Activated CD8-positive, alpha-beta T cell treated with anti-CD3 and anti-CD28 coated beads for 36 hours (primary cell): ENCODE measurements at regions not wholly inside any gene's neighbourhood (a gene's known extent, or its start where the extent isn't known, plus 50 kb on each side); places are given as distances from the start of the nearest gene placed in this dataset.
"Not testable (repeated sequence)": the region's sequence is repeated elsewhere in the genome, so short reads cannot be mapped to it uniquely, and the experiment has no call there.

Source experiments
- ATAC-seq: fragments of 200-7000 bp; cut with Tn5 transposase; one replicate; pipeline ENCODE4 v1.10.0; 2021; ENCODE audit warnings: mild to moderate bottlenecking, moderate library complexity
- CTCF ChIA-PET: fragments of 350-600 bp; sonication (Branson Sonifier 250); formaldehyde crosslinking; loops from one replicate; lab custom pipeline; 2021; ENCODE audit warnings: antibody characterized with exemption; lab: Charles Lee
- POLR2A ChIA-PET: fragments of 350-600 bp; sonication (Branson Sonifier 250); formaldehyde crosslinking; loops from one replicate; lab custom pipeline; 2021; ENCODE audit warnings: antibody characterized with exemption; lab: Charles Lee
- DNase-seq: peaks from one replicate; pipeline ENCODE4 v3.0.0-alpha.2; 2020
- H3K27ac Mint-ChIP-seq: one replicate; pipeline ENCODE4 v1.8.0; 2021; ENCODE audit warnings: mild to moderate bottlenecking, mixed read lengths
- H3K27me3 Mint-ChIP-seq: one replicate; pipeline ENCODE4 v1.8.0; 2021; ENCODE audit warnings: mixed read lengths
- H3K36me3 Mint-ChIP-seq: one replicate; pipeline ENCODE4 v1.8.0; 2021; ENCODE audit warnings: low read depth, mixed read lengths
- H3K4me1 Mint-ChIP-seq: one replicate; pipeline ENCODE4 v1.8.0; 2021; ENCODE audit warnings: low read depth, mixed read lengths
- H3K4me3 Mint-ChIP-seq: one replicate; pipeline ENCODE4 v1.8.0; 2021; ENCODE audit warnings: mild to moderate bottlenecking, moderate library complexity, mixed read lengths
- H3K9me3 Mint-ChIP-seq: one replicate; pipeline ENCODE4 v1.8.0; 2021; ENCODE audit warnings: mixed read lengths
- intact Hi-C: fragments of 100-400 bp; cut with micrococcal nuclease; formaldehyde crosslinking; loops from one replicate; pipeline ENCODE4 v1.10.0; 2022
- TF ChIP-seq, protein P1 (sequence below): fragments of 200-600 bp; IDR thresholded peaks from one replicate; pipeline ENCODE4 v1.8.0; 2022; ENCODE audit warnings: antibody characterized with exemption, mild to moderate bottlenecking

DNA sequence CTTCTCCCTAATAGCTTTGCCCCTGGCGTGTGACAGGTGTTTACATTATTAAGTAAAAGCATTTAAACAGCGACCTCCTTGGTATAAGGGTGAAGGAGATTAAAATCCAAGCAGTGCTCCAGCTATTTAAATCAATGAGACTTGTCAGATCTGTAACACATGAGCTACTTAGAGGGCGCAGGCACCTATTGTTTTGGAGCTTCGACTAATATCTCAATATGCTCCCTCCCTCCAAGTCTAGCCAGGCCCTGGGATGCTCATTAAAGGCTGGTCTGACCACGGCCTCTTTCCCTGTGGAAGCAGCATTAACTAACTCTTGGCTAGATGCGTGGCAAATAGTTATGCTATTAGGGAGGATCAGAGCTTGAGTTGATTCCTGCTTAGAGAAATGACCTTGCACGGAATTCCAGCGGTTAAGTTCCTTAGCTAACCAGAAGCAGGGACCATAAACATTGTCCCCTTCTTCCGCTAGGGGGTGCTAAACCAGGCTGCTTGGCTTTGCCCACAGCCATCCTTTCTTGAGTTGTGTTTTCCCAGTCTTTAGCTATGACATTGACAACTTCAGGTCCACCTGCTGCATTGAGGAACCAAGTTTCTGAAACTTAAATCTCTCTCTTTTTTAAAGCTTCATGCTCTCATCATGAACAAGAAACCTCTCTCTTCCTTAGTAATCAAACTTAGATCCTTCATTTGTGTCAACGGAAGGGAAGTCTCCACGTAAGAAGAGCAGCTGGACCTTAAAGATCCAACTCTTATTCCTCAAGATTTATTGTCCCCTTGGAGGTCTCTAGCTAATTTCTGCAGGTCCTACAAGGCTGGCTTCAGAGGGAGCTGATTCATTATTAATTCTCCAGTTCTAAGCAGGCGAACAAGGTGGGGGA is 80.7 kb upstream of the IGFBP7 start:
- ATAC-seq = no peak
- TF ChIP-seq, protein P1, sequence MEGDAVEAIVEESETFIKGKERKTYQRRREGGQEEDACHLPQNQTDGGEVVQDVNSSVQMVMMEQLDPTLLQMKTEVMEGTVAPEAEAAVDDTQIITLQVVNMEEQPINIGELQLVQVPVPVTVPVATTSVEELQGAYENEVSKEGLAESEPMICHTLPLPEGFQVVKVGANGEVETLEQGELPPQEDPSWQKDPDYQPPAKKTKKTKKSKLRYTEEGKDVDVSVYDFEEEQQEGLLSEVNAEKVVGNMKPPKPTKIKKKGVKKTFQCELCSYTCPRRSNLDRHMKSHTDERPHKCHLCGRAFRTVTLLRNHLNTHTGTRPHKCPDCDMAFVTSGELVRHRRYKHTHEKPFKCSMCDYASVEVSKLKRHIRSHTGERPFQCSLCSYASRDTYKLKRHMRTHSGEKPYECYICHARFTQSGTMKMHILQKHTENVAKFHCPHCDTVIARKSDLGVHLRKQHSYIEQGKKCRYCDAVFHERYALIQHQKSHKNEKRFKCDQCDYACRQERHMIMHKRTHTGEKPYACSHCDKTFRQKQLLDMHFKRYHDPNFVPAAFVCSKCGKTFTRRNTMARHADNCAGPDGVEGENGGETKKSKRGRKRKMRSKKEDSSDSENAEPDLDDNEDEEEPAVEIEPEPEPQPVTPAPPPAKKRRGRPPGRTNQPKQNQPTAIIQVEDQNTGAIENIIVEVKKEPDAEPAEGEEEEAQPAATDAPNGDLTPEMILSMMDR = peak; percentile 56
- Mint-ChIP-seq H3K36me3 (no peaks in the 10 kb centered on the region), H3K27ac (no peak overlapping the region), H3K9me3 (no peaks in the 10 kb centered on the region), H3K4me1 (no peaks in the 10 kb centered on the region), H3K4me3 (no peak overlapping the region), H3K27me3 (peaks cover 19% of the 10 kb centered on the region)
- ChIA-PET POLR2A (no interaction called here), CTCF (interaction anchor here (0.7 to 3.3 kb wide), 20 partner anchors 8 to 425 kb away, joined by 3 to 39 read pairs (median 4); no protein-coding TSS in a partner anchor)
- intact Hi-C loops = no loop called here
- DNase-seq = peak; percentile 41

DNA sequence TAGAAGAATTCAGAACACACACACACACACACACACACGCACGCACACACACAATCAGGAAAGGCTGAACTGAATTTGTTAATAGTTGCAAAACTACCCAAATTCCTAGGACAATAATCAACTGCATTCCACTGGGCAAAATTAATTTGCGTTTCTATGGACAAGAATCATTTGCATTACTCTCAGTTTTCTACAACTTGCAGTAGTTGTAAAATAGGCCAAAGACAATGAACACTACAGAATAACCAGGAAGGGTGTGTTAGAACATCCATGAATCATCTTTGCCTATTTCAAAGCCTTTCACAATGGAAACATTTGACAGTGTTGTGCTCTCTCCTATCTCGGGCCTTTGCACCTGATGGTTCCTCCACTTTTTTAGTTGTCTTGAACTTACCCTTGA is 77.1 kb upstream of the IGFBP7 start:
- DNase-seq (no peak), ATAC-seq (no peak)
- Mint-ChIP-seq H3K9me3 (no peaks in the 10 kb centered on the region), H3K4me3 (no peak overlapping the region), H3K4me1 (no peaks in the 10 kb centered on the region), H3K27ac (no peak overlapping the region), H3K36me3 (no peaks in the 10 kb centered on the region), H3K27me3 (peaks cover 4% of the 10 kb centered on the region)
- ChIA-PET POLR2A (no interaction called here), CTCF (no interaction called here)
- TF ChIP-seq, protein P1 = no peak
- intact Hi-C loops = no loop called here

DNA sequence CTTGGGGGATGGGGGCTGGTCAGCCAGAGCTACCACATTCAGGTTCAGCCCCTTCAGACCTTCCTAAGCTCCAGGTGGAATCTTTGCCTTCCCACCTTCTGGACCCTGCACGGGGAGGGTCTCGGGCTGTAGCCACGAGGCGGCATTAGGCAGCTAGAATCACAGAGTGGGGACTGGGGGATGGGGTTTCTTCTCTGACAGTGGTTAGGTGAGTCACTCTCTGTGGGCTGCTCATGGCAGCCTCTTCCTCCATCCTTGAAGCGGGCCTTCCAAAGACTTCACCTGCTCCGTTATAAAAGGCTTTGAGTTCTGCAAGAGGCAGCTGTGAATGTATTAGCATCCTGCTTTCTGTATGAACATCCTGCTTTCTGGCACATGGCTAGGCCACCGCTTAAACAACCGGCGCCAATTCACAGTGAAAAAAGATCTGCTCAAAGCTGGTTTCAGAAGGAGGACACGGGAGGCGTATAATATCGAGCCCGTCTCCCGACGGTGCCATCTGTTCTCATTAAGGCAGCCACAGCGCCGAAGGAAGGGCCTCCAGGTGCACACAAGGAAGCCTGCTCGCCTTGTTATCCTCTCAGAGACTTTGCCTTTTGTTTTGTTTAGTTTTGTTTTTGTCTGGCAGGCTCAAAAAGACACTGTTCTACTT is 74.3 kb upstream of the IGFBP7 start:
- TF ChIP-seq, protein P1 = no peak
- Mint-ChIP-seq H3K36me3 (no peaks in the 10 kb centered on the region), H3K27ac (no peak overlapping the region), H3K4me1 (no peaks in the 10 kb centered on the region), H3K9me3 (no peaks in the 10 kb centered on the region), H3K27me3 (peaks cover 4% of the 10 kb centered on the region), H3K4me3 (no peak overlapping the region)
- ATAC-seq = no peak
- ChIA-PET CTCF (interaction anchor here (1.7 kb wide), 1 partner anchor 21 kb away, joined by 8 read pairs; no protein-coding TSS in a partner anchor), POLR2A (no interaction called here)
- intact Hi-C loops = no loop called here
- no peak for DNase-seq

DNA sequence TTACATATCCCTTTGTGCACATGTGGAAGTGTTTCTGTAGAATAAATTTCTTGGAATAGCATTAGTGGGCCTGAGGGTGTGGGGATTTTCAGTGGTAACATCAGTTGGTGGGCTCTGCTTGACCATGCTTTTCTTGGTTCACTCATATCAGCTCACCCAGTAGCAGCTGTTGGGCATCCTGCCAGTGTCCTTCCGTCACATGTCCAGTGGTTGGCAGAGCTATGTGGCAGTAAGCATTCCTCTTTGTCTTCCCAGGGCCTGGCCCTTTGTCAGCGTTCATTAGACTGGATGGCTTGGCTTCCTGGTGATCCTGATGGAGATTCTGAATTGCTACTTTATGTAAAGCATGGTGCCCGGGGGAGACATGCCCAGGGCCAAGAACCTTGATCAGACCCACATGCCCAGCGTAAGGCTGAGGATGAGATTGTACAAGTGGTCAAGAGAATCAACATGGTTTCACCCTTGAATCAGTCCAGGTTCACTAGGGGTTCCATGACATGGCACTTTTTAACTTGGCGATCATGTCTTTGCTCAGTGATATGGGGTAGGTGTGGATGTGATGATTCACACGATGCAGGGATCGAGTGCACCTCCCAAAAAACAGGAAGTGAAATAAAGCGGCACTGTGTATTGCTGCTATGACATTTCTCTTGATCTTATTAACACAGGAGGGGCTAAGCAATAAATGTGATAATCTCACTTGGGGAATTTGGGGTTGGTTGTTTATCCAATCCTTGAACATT is 72.1 kb upstream of the IGFBP7 start:
- Mint-ChIP-seq H3K4me3 (no peak overlapping the region), H3K9me3 (no peaks in the 10 kb centered on the region), H3K27ac (no peak overlapping the region), H3K36me3 (no peaks in the 10 kb centered on the region), H3K4me1 (no peaks in the 10 kb centered on the region), H3K27me3 (peaks cover 2% of the 10 kb centered on the region)
- DNase-seq = no peak
- TF ChIP-seq, protein P1 = no peak
- intact Hi-C loops = no loop called here
- ChIA-PET POLR2A (interaction anchor here (0.6 kb wide), 1 partner anchor 651 kb away, joined by 3 read pairs; no protein-coding TSS in a partner anchor), CTCF (interaction anchor here (2.8 kb wide), 1 partner anchor 8 kb away, joined by 8 read pairs; no protein-coding TSS in a partner anchor)
- no peak for ATAC-seq

DNA sequence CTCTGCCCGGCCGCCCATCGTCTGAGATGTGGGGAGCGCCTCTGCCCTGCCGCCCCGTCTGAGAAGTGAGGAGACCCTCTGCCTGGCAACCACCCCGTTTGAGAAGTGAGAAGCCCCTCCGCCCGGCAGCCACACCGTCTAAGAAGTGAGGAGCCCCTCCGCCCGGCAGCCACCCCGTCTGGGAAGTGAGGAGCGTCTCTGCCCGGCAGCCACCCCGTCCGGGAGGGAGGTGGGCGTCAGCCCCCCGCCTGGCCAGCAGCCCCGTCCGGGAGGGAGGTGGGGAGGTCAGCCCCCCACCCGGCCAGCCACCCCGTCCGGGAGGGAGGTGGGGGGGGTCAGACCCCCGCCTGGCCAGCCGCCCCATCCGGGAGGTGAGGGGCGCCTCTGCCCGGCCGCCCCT is 63.0 kb upstream of the IGFBP7 start:
- H3K27ac Mint-ChIP-seq, H3K27me3 Mint-ChIP-seq, H3K9me3 Mint-ChIP-seq, intact Hi-C loops, ATAC-seq, H3K36me3 Mint-ChIP-seq, CTCF ChIA-PET, H3K4me1 Mint-ChIP-seq, DNase-seq, H3K4me3 Mint-ChIP-seq, POLR2A ChIA-PET: not testable (repeated sequence)
